Loucy (cell line): ENCODE measurements at regions not wholly inside any gene's neighbourhood (a gene's known extent, or its start where the extent isn't known, plus 50 kb on each side); places are given as distances from the start of the nearest gene placed in this dataset.
A peak's percentile ranks its signal among the peaks of the same experiment; 100 is the strongest.

Source experiments
- H2AFZ ChIP-seq: fragments of 200-600 bp; sonication (generic); 2 replicates; pipeline ENCODE4 v1.6.0; 2016; ENCODE audit warnings: antibody characterized with exemption, mild to moderate bottlenecking, low read length, moderate library complexity
- H3F3A ChIP-seq: fragments of 200-600 bp; 2 replicates; pipeline ENCODE4 v1.6.0; 2016; ENCODE audit warnings: antibody characterized with exemption, low read depth, mild to moderate bottlenecking
- H3K27me3 ChIP-seq: fragments of 200-600 bp; sonication (generic); 2 replicates; pipeline ENCODE4 v1.6.1; 2014; ENCODE audit warnings: low read length, mild to moderate bottlenecking; ENCODE audit not compliant: insufficient read depth, poor library complexity, severe bottlenecking
- H3K36me3 ChIP-seq: fragments of 200-600 bp; sonication (generic); 2 replicates; pipeline ENCODE4 v1.6.1; 2016; ENCODE audit warnings: low read length; ENCODE audit not compliant: insufficient read depth
- H3K4me1 ChIP-seq: fragments of 200-600 bp; sonication (generic); 2 replicates; pipeline ENCODE4 v1.5.1; 2014; ENCODE audit warnings: low read length, mild to moderate bottlenecking; ENCODE audit not compliant: insufficient read depth, poor library complexity, severe bottlenecking
- H3K4me2 ChIP-seq: fragments of 200-600 bp; sonication (generic); 2 replicates; pipeline ENCODE4 v1.6.0; 2014; ENCODE audit warnings: antibody characterized with exemption, low read length, low read depth, mild to moderate bottlenecking; ENCODE audit not compliant: poor library complexity, severe bottlenecking
- H3K4me3 ChIP-seq: fragments of 200-600 bp; sonication (generic); 2 replicates; pipeline ENCODE4 v1.5.1; 2014; ENCODE audit warnings: low read length, mild to moderate bottlenecking, mixed read lengths; ENCODE audit not compliant: poor library complexity, severe bottlenecking
- H3K79me2 ChIP-seq: fragments of 200-600 bp; sonication (generic); 2 replicates; pipeline ENCODE4 v1.6.1; 2014; ENCODE audit warnings: low read length; ENCODE audit not compliant: insufficient read depth
- H3K9ac ChIP-seq: fragments of 200-600 bp; sonication (generic); 2 replicates; pipeline ENCODE4 v1.6.0; 2014; ENCODE audit warnings: mild to moderate bottlenecking, low read depth, low read length, moderate library complexity; ENCODE audit not compliant: poor library complexity, severe bottlenecking
- H3K9me2 ChIP-seq: fragments of 200-600 bp; sonication (generic); replicated peaks from 2 replicates; pipeline ENCODE4 v1.6.1; 2016; ENCODE audit warnings: low read depth, low read length, mixed read lengths
- H3K9me3 ChIP-seq: fragments of 200-600 bp; sonication (generic); 2 replicates; pipeline ENCODE4 v1.6.1; 2014; ENCODE audit warnings: mild to moderate bottlenecking, antibody characterized with exemption, low read length, low read depth; ENCODE audit not compliant: insufficient read depth
- H4K20me1 ChIP-seq: fragments of 200-600 bp; sonication (generic); 2 replicates; pipeline ENCODE4 v1.6.0; 2014; ENCODE audit warnings: antibody characterized with exemption, low read length, mild to moderate bottlenecking; ENCODE audit not compliant: insufficient read depth, poor library complexity, severe bottlenecking
- CTCF ChIP-seq: fragments of 200-600 bp; sonication (generic); conservative IDR thresholded peaks from 2 replicates; pipeline ENCODE4 v1.5.1; 2014; ENCODE audit warnings: mild to moderate bottlenecking, antibody characterized with exemption, low read length
- EZH2phosphoT487 ChIP-seq: fragments of 200-600 bp; IDR thresholded peaks from 2 replicates; pipeline ENCODE4 v1.6.1; 2018; ENCODE audit warnings: antibody characterized with exemption, mild to moderate bottlenecking, moderate library complexity, borderline replicate concordance

DNA sequence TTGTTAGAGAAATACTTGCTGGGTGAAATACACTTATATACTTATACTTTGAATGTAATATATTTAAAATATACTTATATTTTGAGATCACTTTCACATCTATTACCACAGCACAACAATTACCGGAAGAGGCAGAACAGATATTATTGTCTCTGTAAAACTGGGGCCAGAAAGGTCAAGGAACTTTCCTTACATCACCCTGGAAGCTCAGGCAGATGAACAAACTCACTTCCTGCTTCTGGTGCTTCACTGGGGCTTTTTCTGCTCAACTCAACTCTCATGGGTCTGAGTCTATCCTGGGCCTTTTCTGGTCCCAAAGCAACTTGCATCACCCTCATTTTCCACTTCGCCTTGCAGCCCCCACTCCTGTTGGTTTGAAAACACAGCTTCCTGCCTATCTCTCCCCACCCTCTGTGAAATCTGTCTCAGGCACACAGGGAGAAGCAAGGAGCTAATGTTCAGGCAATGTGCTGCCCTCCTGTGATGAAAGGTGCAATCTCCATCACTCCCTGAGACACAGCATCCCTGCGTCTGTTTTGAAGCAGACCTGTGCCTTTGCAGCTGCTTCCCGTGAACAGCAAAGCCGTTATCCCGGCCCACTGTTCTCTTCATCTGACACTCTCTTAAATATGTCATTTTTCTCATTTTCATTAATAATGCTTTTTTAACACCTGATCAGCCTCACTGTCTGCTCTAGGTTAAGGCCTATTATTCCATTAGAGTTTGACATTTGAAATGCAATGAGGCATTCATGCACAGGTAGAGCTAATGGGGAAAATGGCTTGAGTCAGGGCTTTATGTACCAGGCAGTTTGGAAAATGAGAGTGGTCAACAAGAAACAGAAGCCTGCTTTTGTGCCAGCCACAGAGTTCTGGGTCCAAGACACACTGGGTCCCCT is 251.9 kb upstream of the CHAC2 start:
- no peaks in the 10 kb centered on the region for H3K36me3 ChIP-seq
- no peak overlapping the region for H3K4me2 ChIP-seq
- H3K27me3 ChIP-seq = no peaks in the 10 kb centered on the region
- H3K9ac ChIP-seq = no peak overlapping the region
- no peaks in the 10 kb centered on the region for H3K4me1 ChIP-seq
- H3F3A ChIP-seq = no peaks in the 10 kb centered on the region
- H3K9me2 ChIP-seq = no peaks in the 10 kb centered on the region
- H3K9me3 ChIP-seq = no peaks in the 10 kb centered on the region
- no peak for TF ChIP-seq EZH2phosphoT487
- TF ChIP-seq CTCF = no peak
- no peaks in the 10 kb centered on the region for H4K20me1 ChIP-seq
- H2AFZ ChIP-seq = peak overlapping the region; percentile 23; the same call in 1 of the 2 replicates
- no peak overlapping the region for H3K4me3 ChIP-seq
- H3K79me2 ChIP-seq = no peaks in the 10 kb centered on the region

- Histone ChIP-seq H3K4me1 (no peaks in the 10 kb centered on the region), H2AFZ (no peak overlapping the region), H3K27me3 (no peaks in the 10 kb centered on the region), H3K4me2 (no peak overlapping the region), H3K9ac (no peak overlapping the region), H3F3A (no peaks in the 10 kb centered on the region), H3K9me3 (no peaks in the 10 kb centered on the region), H3K36me3 (no peaks in the 10 kb centered on the region), H3K79me2 (no peaks in the 10 kb centered on the region), H3K4me3 (no peak overlapping the region), H4K20me1 (no peaks in the 10 kb centered on the region), H3K9me2 (no peaks in the 10 kb centered on the region)
- TF ChIP-seq EZH2phosphoT487 (no peak), CTCF (no peak)
These were observed 254.4 kb upstream of the CHAC2 start for GRCh38 chr2:53513167-53513666.

DNA sequence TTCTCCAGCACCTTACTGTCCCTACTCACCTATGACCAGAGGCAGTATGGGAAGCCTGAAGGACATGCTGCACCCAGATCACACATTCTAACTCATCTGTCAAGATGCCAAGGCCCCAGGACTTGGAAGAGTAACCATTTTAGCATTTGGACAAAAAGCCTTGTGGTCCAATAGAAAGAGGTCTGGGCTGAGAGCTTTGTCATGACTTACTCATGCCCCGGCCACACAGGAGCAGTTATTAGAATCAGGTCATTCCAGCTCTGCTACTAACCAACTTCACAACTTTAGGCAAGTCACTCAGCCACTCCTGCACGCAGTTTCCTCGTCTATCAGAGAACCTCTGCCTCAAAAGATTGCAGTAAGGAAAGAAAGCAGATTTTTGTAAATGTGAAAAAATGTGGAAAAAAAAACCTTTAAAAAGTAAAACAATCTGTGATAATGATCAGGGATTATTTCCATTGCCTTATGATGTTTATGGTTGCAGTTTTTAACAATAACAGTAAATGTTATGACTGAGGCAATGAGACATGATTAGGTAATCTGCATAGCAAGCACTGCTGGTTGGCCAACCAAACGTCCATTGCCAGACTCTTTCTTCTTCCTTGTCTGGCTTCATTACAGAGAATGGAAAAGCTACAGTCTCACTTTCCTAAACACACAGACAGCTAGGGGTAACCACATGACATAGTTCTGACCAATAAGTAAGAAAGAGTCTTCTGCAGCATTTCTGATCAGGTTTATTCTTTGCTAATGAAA is 255.4 kb upstream of the CHAC2 start:
- no peak for TF ChIP-seq CTCF
- TF ChIP-seq EZH2phosphoT487 = no peak
- H3K4me2 ChIP-seq = no peak overlapping the region
- no peaks in the 10 kb centered on the region for H4K20me1 ChIP-seq
- no peaks in the 10 kb centered on the region for H3K9me2 ChIP-seq
- H3K4me1 ChIP-seq = no peaks in the 10 kb centered on the region
- no peak overlapping the region for H3K9ac ChIP-seq
- H3K9me3 ChIP-seq = no peaks in the 10 kb centered on the region
- no peaks in the 10 kb centered on the region for H3K27me3 ChIP-seq
- H3K36me3 ChIP-seq = no peaks in the 10 kb centered on the region
- H3F3A ChIP-seq = no peaks in the 10 kb centered on the region
- H3K4me3 ChIP-seq = no peak overlapping the region
- no peak overlapping the region for H2AFZ ChIP-seq
- H3K79me2 ChIP-seq = no peaks in the 10 kb centered on the region
